H9 (cell line): ENCODE measurements at regions not wholly inside any gene's neighbourhood (a gene's known extent, or its start where the extent isn't known, plus 50 kb on each side); places are given as distances from the start of the nearest gene placed in this dataset.
A peak's percentile ranks its signal among the peaks of the same experiment; 100 is the strongest.

Source experiments
- DNase-seq: peaks from one replicate; pipeline ENCODE4 v3.0.0-alpha.2; 2017
- H2AFZ ChIP-seq: one replicate; pipeline ENCODE4 v1.6.1; 2013; ENCODE audit warnings: mild to moderate bottlenecking, low read length, control low read depth, moderate library complexity
- H2AK5ac ChIP-seq: 2 replicates; pipeline ENCODE4 v1.6.1; 2013; ENCODE audit warnings: low read length, control low read depth, mixed read lengths; ENCODE audit not compliant: insufficient read length
- H2BK120ac ChIP-seq: one replicate; pipeline ENCODE4 v1.6.1; 2013; ENCODE audit warnings: low read depth, mild to moderate bottlenecking, low read length, control low read depth, inconsistent platforms; ENCODE audit not compliant: poor library complexity, severe bottlenecking
- H2BK12ac ChIP-seq: 2 replicates; pipeline ENCODE4 v1.6.1; 2013; ENCODE audit warnings: low read length, control low read depth, mixed read lengths, low read depth; ENCODE audit not compliant: insufficient read length
- H2BK15ac ChIP-seq: 2 replicates; pipeline ENCODE4 v1.6.1; 2013; ENCODE audit warnings: low read depth, low read length, control low read depth
- H2BK20ac ChIP-seq: one replicate; pipeline ENCODE4 v1.6.1; 2013; ENCODE audit warnings: low read depth, mild to moderate bottlenecking, low read length, control low read depth, inconsistent platforms; ENCODE audit not compliant: poor library complexity, severe bottlenecking
- H2BK5ac ChIP-seq: 2 replicates; pipeline ENCODE4 v1.6.1; 2013; ENCODE audit warnings: low read length, control low read depth, mixed read lengths; ENCODE audit not compliant: insufficient read length
- H3K14ac ChIP-seq: 2 replicates; pipeline ENCODE4 v1.6.1; 2013; ENCODE audit warnings: low read length, control low read depth; ENCODE audit not compliant: insufficient read depth
- H3K18ac ChIP-seq: 2 replicates; pipeline ENCODE4 v1.6.1; 2013; ENCODE audit warnings: low read depth, mild to moderate bottlenecking, mixed read lengths, low read length, control low read depth; ENCODE audit not compliant: insufficient read length
- H3K23ac ChIP-seq: 2 replicates; pipeline ENCODE4 v1.6.1; 2013; ENCODE audit warnings: low read length, control low read depth, mixed read lengths, low read depth; ENCODE audit not compliant: insufficient read length
- H3K23me2 ChIP-seq: 2 replicates; pipeline ENCODE4 v1.6.1; 2013; ENCODE audit warnings: low read depth, mild to moderate bottlenecking, mixed read lengths, low read length, control low read depth; ENCODE audit not compliant: insufficient read length, poor library complexity, severe bottlenecking
- H3K27ac ChIP-seq: 2 replicates; pipeline ENCODE4 v1.5.1; 2013; ENCODE audit warnings: low read length, control low read depth, mixed read lengths, low read depth; ENCODE audit not compliant: insufficient read length
- H3K27me3 ChIP-seq: 2 replicates; pipeline ENCODE4 v1.6.1; 2013; ENCODE audit warnings: low read length, control low read depth, inconsistent platforms; ENCODE audit not compliant: insufficient read depth
- H3K4ac ChIP-seq: 2 replicates; pipeline ENCODE4 v1.6.1; 2013; ENCODE audit warnings: low read depth, mild to moderate bottlenecking, control low read depth, inconsistent platforms, low read length, moderate library complexity
- H3K4me1 ChIP-seq: 2 replicates; pipeline ENCODE4 v1.6.1; 2013; ENCODE audit warnings: low read length, control low read depth, inconsistent platforms; ENCODE audit not compliant: insufficient read depth
- H3K4me2 ChIP-seq: 2 replicates; pipeline ENCODE4 v1.6.1; 2013; ENCODE audit warnings: low read length, control low read depth, mixed read lengths; ENCODE audit not compliant: insufficient read length, insufficient read depth
- H3K56ac ChIP-seq: 2 replicates; pipeline ENCODE4 v1.6.1; 2013; ENCODE audit warnings: low read depth, mild to moderate bottlenecking, mixed read lengths, low read length, control low read depth; ENCODE audit not compliant: insufficient read length
- H3K79me1 ChIP-seq: 2 replicates; pipeline ENCODE4 v1.6.1; 2013; ENCODE audit warnings: low read depth, mild to moderate bottlenecking, moderate library complexity, low read length, control low read depth, inconsistent platforms; ENCODE audit not compliant: insufficient read depth, poor library complexity, severe bottlenecking
- H3K79me2 ChIP-seq: 2 replicates; pipeline ENCODE4 v1.6.1; 2013; ENCODE audit warnings: low read length, control low read depth, inconsistent platforms; ENCODE audit not compliant: insufficient read depth
- H3K9ac ChIP-seq: 2 replicates; pipeline ENCODE4 v1.6.1; 2013; ENCODE audit warnings: low read length, control low read depth, mixed read lengths; ENCODE audit not compliant: insufficient read length; ENCODE audit errors: extremely low read depth
- H3K9me3 ChIP-seq: one replicate; pipeline ENCODE4 v1.6.1; 2013; ENCODE audit warnings: low read depth, low read length, inconsistent platforms; ENCODE audit not compliant: control insufficient read depth
- H3T11ph ChIP-seq: one replicate; pipeline ENCODE4 v1.6.1; 2013; ENCODE audit warnings: mild to moderate bottlenecking, low read length, control low read depth, inconsistent platforms
- H4K20me1 ChIP-seq: one replicate; pipeline ENCODE4 v1.6.1; 2013; ENCODE audit not compliant: control insufficient read depth, insufficient read length, insufficient read depth
- H4K5ac ChIP-seq: 2 replicates; pipeline ENCODE4 v1.6.1; 2013; ENCODE audit warnings: low read depth, mild to moderate bottlenecking, mixed read lengths, low read length, control low read depth; ENCODE audit not compliant: insufficient read length
- H4K8ac ChIP-seq: replicated peaks from 2 replicates; pipeline ENCODE4 v1.6.1; 2013; ENCODE audit warnings: low read length, control low read depth, mixed read lengths, low read depth; ENCODE audit not compliant: insufficient read length
- H4K91ac ChIP-seq: 2 replicates; pipeline ENCODE4 v1.6.1; 2013; ENCODE audit warnings: low read depth, mild to moderate bottlenecking, moderate library complexity, mixed read lengths, low read length, control low read depth; ENCODE audit not compliant: insufficient read length
- H3K27ac Mint-ChIP-seq, 3 experiments: 2 replicates in 2 of 3; 3 replicates in 1 of 3; pipeline ENCODE4 v1.8.0; 2020 to 2021; ENCODE audit warnings: mixed read lengths in 3 of 3, mild to moderate bottlenecking in 1 of 3, moderate library complexity in 1 of 3
- H3K27me3 Mint-ChIP-seq: 2 replicates; pipeline ENCODE4 v1.8.0; 2021; ENCODE audit warnings: low read depth, mild to moderate bottlenecking, moderate library complexity, mixed read lengths
- H3K36me3 Mint-ChIP-seq, 3 experiments: 2 replicates in 2 of 3; 3 replicates in 1 of 3; pipeline ENCODE4 v1.8.0; 2020 to 2021; ENCODE audit warnings: low read depth in 3 of 3, mixed read lengths in 3 of 3; ENCODE audit not compliant: insufficient read depth in 1 of 3
- H3K4me1 Mint-ChIP-seq, 2 experiments: 2 replicates each; pipeline ENCODE4 v1.8.0; 2020; ENCODE audit warnings: mixed read lengths in 2 of 2
- H3K4me3 Mint-ChIP-seq, 2 experiments: 2 replicates in 1 of 2; 3 replicates in 1 of 2; pipeline ENCODE4 v1.8.0; 2020 to 2021; ENCODE audit warnings: mild to moderate bottlenecking in 2 of 2, mixed read lengths in 2 of 2, moderate library complexity in 1 of 2
- H3K9me3 Mint-ChIP-seq, 2 experiments: 2 replicates in 1 of 2; 3 replicates in 1 of 2; pipeline ENCODE4 v1.8.0; 2020; ENCODE audit warnings: mild to moderate bottlenecking in 2 of 2, mixed read lengths in 2 of 2, moderate library complexity in 1 of 2
- CTCF ChIP-seq: fragments of 200-600 bp; sonication (generic); conservative IDR thresholded peaks from 3 replicates; pipeline ENCODE4 v1.8.0; 2021; ENCODE audit warnings: antibody characterized with exemption, mild to moderate bottlenecking
- WGBS: extraction: QIAGEN DNeasy Blood & Tissue Kit; methylation state at CpG from one replicate; pipeline ENCODE4 v1.1.7; 2013; ENCODE audit warnings: missing lambda C conversion rate, low lambda C conversion rate, mixed read lengths; ENCODE audit not compliant: insufficient read length; ENCODE audit errors: extremely low coverage; 5-methylcytosine and 5-hydroxymethylcytosine counted together

- no peak overlapping the region for H3K27ac ChIP-seq
- H3K4me3 Mint-ChIP-seq: no peak overlapping the region
Measured at GRCh38 chr2:128379021-128380015, 60.6 kb upstream of the HS6ST1 start.

More at GRCh38 chr2:128379021-128380015, 60.6 kb upstream of the HS6ST1 start:
- no peak overlapping the region for H2BK20ac ChIP-seq
- Mint-ChIP-seq H3K9me3 (no peaks in the 10 kb centered on the region), H3K27me3 (peaks cover 10% of the 10 kb centered on the region), H3K36me3 (no peaks in the 10 kb centered on the region), H3K4me1 (peaks cover 30 to 40% of the 10 kb centered on the region in 2 experiments), H3K27ac (peak overlapping the region in 1 of 3 experiments; percentile 91; a peak in 1 of 7 replicates)
- no peak overlapping the region for H4K8ac ChIP-seq
- peaks cover 4% of the 10 kb centered on the region for H4K20me1 ChIP-seq
- H2AK5ac ChIP-seq: no peak overlapping the region
- no peaks in the 10 kb centered on the region for H3K79me1 ChIP-seq
- H2AFZ ChIP-seq: no peak overlapping the region
- H3K27me3 ChIP-seq: no peaks in the 10 kb centered on the region
- DNase-seq: peak; percentile 27
- no peak overlapping the region for H4K5ac ChIP-seq
- no peak overlapping the region for H3K9ac ChIP-seq
- no peak overlapping the region for H3K23ac ChIP-seq
- no peaks in the 10 kb centered on the region for H3K9me3 ChIP-seq
- H2BK5ac ChIP-seq: no peak overlapping the region
- no peak overlapping the region for H3K4me2 ChIP-seq
- H3K79me2 ChIP-seq: no peaks in the 10 kb centered on the region
- no peak overlapping the region for H4K91ac ChIP-seq
- H3K4ac ChIP-seq: no peak overlapping the region
- no peaks in the 10 kb centered on the region; the same call in 1 of the 2 replicates for H3K4me1 ChIP-seq
- no peak overlapping the region for H2BK12ac ChIP-seq
- no peaks in the 10 kb centered on the region for H3K23me2 ChIP-seq
- H3T11ph ChIP-seq: no peak overlapping the region
- no peak overlapping the region for H2BK120ac ChIP-seq
- no peak overlapping the region for H3K56ac ChIP-seq
- H3K18ac ChIP-seq: no peak overlapping the region
- H2BK15ac ChIP-seq: no peak overlapping the region
- no peak overlapping the region for H3K14ac ChIP-seq
- no peak for TF ChIP-seq CTCF
- no CpG with 5 or more reads among the region's 22 CpGs for WGBS
